ENCODE measurements at regions not wholly inside any gene's neighbourhood (a gene's known extent, or its start where the extent isn't known, plus 50 kb on each side); places are given as distances from the start of the nearest gene placed in this dataset.

DNA sequence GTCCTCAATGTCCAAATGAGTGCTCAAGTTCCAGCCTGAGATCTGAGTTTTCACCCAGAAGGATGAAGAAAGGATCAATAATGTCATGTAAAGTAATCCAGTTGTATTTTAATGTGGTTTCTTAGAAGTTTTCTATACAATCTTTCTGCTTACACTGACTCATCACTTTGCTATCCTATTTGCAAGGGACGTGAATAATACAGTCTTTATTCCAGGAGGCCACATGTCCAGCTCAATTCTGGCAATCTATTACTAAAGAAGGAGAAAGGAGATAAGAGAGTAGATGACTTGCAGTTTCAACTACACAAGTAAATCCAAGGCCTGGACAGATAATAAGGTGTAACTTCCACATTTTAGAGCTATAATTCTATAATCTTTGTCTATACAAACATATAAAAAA lies 601.1 kb upstream of the SETBP1 start:
- FAIRE-seq, result no peak

GRCh38 chr18:44080054-44080453 lies 600.6 kb upstream of the SETBP1 start:
- Histone ChIP-seq H3K4me3 (ENCODE audit: low read depth in 1 of 3, low read length in 3 of 3) (no peak overlapping the region), H3K4me1 (ENCODE audit: control insufficient read depth in 3 of 3, insufficient read depth in 2 of 3, low read depth in 1 of 3, low read length in 2 of 3) (no peaks in the 10 kb centered on the region), H3K9me3 (ENCODE audit: control insufficient read depth in 2 of 2, insufficient read depth in 1 of 2, low read depth in 1 of 2, low read length in 1 of 2) (no peaks in the 10 kb centered on the region), H3K27ac (ENCODE audit: low read depth in 1 of 3, low read length in 2 of 3) (no peak overlapping the region), H3K36me3 (ENCODE audit: control insufficient read depth in 3 of 3, insufficient read depth in 2 of 3, low read depth in 1 of 3, low read length in 3 of 3) (no peaks in the 10 kb centered on the region), H3K27me3 (ENCODE audit: control insufficient read depth in 3 of 3, insufficient read depth in 3 of 3, low read length in 3 of 3) (no peaks in the 10 kb centered on the region)
- DNase-seq, result no peak
- FAIRE-seq, result no peak
- 30 to 60% (median 39%) methylated on average over 1 of the region's 1 CpG for WGBS, 3 donors

More for the DNA sequence above, 601.1 kb upstream of the SETBP1 start:
- Histone ChIP-seq H3K27me3 (ENCODE audit: control insufficient read depth in 3 of 3, insufficient read depth in 3 of 3, low read length in 3 of 3) (no peaks in the 10 kb centered on the region), H3K4me1 (ENCODE audit: control insufficient read depth in 3 of 3, insufficient read depth in 2 of 3, low read depth in 1 of 3, low read length in 2 of 3) (no peaks in the 10 kb centered on the region), H3K4me3 (ENCODE audit: low read depth in 1 of 3, low read length in 3 of 3) (no peak overlapping the region), H3K36me3 (ENCODE audit: control insufficient read depth in 3 of 3, insufficient read depth in 2 of 3, low read depth in 1 of 3, low read length in 3 of 3) (no peaks in the 10 kb centered on the region), H3K27ac (ENCODE audit: low read depth in 1 of 3, low read length in 2 of 3) (no peak overlapping the region), H3K9me3 (ENCODE audit: control insufficient read depth in 2 of 2, insufficient read depth in 1 of 2, low read depth in 1 of 2, low read length in 1 of 2) (no peaks in the 10 kb centered on the region)
- DNase-seq, result peak in 1 of 2 donors; percentile 14
- 5 to 27% (median 21%) methylated on average over 1 of the region's 1 CpG for WGBS, 3 donors

DNA sequence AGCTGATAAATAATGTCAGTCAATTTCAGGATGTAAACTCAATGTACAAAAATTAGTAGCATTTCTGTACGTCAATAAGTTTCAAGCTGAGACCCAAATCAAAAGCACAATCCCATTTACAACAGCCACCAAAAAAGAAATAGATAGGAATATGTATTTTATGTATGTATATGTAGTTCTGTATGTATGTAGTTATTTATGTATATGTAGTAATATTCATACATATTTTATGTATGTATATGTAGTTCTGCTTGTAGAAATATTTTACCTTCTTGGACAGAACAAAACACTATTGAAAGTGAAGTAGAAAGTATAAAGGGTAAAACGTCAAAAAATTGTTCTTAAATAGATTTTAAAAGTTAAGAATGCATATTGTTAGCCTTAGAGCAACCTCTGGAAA lies 591.0 kb upstream of the SETBP1 start:
- H3K27ac ChIP-seq (ENCODE audit: low read depth in 1 of 3, low read length in 2 of 3), result no peak overlapping the region
- no peaks in the 10 kb centered on the region for H3K9me3 ChIP-seq (ENCODE audit: control insufficient read depth in 2 of 2, insufficient read depth in 1 of 2, low read depth in 1 of 2, low read length in 1 of 2)
- H3K27me3 ChIP-seq (ENCODE audit: control insufficient read depth in 3 of 3, insufficient read depth in 3 of 3, low read length in 3 of 3), result no peaks in the 10 kb centered on the region
- no peak for FAIRE-seq
- WGBS, 3 donors, result 59 to 72% (median 65%) methylated on average over 2 of the region's 2 CpGs
- no peaks in the 10 kb centered on the region for H3K36me3 ChIP-seq (ENCODE audit: control insufficient read depth in 3 of 3, insufficient read depth in 2 of 3, low read depth in 1 of 3, low read length in 3 of 3)
- H3K4me3 ChIP-seq (ENCODE audit: low read depth in 1 of 3, low read length in 3 of 3), result no peak overlapping the region
- no peak for DNase-seq
- no peaks in the 10 kb centered on the region for H3K4me1 ChIP-seq (ENCODE audit: control insufficient read depth in 3 of 3, insufficient read depth in 2 of 3, low read depth in 1 of 3, low read length in 2 of 3)

DNA sequence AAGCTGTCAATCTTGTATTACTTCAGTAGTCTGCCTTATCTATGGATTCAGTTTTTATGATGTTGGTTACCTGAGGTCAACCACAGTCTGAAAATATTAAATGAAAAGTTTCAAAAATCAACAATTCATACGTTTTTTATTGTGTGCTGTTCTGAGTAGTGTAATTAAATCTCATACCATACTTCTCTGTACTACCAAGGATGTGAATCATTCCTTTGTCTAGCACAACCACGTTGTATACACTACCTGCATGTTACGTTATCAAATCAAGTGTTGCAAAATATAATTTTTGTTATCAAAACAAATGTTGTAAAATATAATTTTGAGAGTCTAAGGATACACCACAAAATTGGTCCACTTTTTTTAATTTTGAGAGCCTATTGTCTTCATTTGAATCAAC lies 590.2 kb upstream of the SETBP1 start:
- no peaks in the 10 kb centered on the region for H3K36me3 ChIP-seq (ENCODE audit: control insufficient read depth in 3 of 3, insufficient read depth in 2 of 3, low read depth in 1 of 3, low read length in 3 of 3)
- no peak for DNase-seq
- no peak overlapping the region for H3K4me3 ChIP-seq (ENCODE audit: low read depth in 1 of 3, low read length in 3 of 3)
- H3K27ac ChIP-seq (ENCODE audit: low read depth in 1 of 3, low read length in 2 of 3), result no peak overlapping the region
- WGBS, 3 donors, result 29 to 57% (median 35%) methylated on average over 3 of the region's 3 CpGs
- H3K27me3 ChIP-seq (ENCODE audit: control insufficient read depth in 3 of 3, insufficient read depth in 3 of 3, low read length in 3 of 3), result no peaks in the 10 kb centered on the region
- H3K4me1 ChIP-seq (ENCODE audit: control insufficient read depth in 3 of 3, insufficient read depth in 2 of 3, low read depth in 1 of 3, low read length in 2 of 3), result no peaks in the 10 kb centered on the region
- FAIRE-seq, result no peak
- H3K9me3 ChIP-seq (ENCODE audit: control insufficient read depth in 2 of 2, insufficient read depth in 1 of 2, low read depth in 1 of 2, low read length in 1 of 2), result no peaks in the 10 kb centered on the region

- Histone ChIP-seq H3K4me1 (ENCODE audit: control insufficient read depth in 3 of 3, insufficient read depth in 2 of 3, low read depth in 1 of 3, low read length in 2 of 3) (no peaks in the 10 kb centered on the region), H3K27me3 (ENCODE audit: control insufficient read depth in 3 of 3, insufficient read depth in 3 of 3, low read length in 3 of 3) (no peaks in the 10 kb centered on the region), H3K36me3 (ENCODE audit: control insufficient read depth in 3 of 3, insufficient read depth in 2 of 3, low read depth in 1 of 3, low read length in 3 of 3) (no peaks in the 10 kb centered on the region), H3K9me3 (ENCODE audit: control insufficient read depth in 2 of 2, insufficient read depth in 1 of 2, low read depth in 1 of 2, low read length in 1 of 2) (no peaks in the 10 kb centered on the region), H3K27ac (ENCODE audit: low read depth in 1 of 3, low read length in 2 of 3) (no peak overlapping the region), H3K4me3 (ENCODE audit: low read depth in 1 of 3, low read length in 3 of 3) (no peak overlapping the region)
- FAIRE-seq (no peak), DNase-seq (no peak)
These were observed 587.4 kb upstream of the SETBP1 start for GRCh38 chr18:44093253-44093652.

DNA sequence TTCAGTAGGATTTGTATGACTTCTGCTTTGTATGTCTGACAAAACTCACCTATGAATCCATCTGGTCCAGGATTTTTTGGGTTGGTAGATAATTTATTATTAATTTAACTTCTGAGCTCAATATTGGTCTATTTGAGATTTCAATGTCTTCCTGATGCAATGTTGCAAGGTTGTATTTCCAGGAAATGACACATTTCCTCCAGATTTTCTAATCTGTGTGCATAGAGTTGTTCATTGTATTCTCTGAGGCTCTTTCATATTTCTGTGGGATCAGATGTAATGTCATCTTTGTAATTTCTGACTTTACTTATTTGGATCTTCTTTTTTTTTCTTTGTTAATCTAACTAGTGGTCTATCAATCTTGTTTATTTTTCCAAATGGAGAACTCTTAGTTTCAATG lies 584.7 kb upstream of the SETBP1 start:
- no peak overlapping the region for H3K27ac ChIP-seq (ENCODE audit: low read depth in 1 of 3, low read length in 2 of 3)
- FAIRE-seq, result no peak
- no peaks in the 10 kb centered on the region for H3K4me1 ChIP-seq (ENCODE audit: control insufficient read depth in 3 of 3, insufficient read depth in 2 of 3, low read depth in 1 of 3, low read length in 2 of 3)
- DNase-seq, result no peak
- H3K27me3 ChIP-seq (ENCODE audit: control insufficient read depth in 3 of 3, insufficient read depth in 3 of 3, low read length in 3 of 3), result peaks cover 0 to 2% (median 0%) of the 10 kb centered on the region in 3 donors
- peaks cover 0 to 17% of the 10 kb centered on the region in 2 donors for H3K9me3 ChIP-seq (ENCODE audit: control insufficient read depth in 2 of 2, insufficient read depth in 1 of 2, low read depth in 1 of 2, low read length in 1 of 2)
- no peaks in the 10 kb centered on the region for H3K36me3 ChIP-seq (ENCODE audit: control insufficient read depth in 3 of 3, insufficient read depth in 2 of 3, low read depth in 1 of 3, low read length in 3 of 3)
- no peak overlapping the region for H3K4me3 ChIP-seq (ENCODE audit: low read depth in 1 of 3, low read length in 3 of 3)

GRCh38 chr18:44098551-44099098 lies 582.1 kb upstream of the SETBP1 start:
- no peaks in the 10 kb centered on the region for H3K36me3 ChIP-seq (ENCODE audit: control insufficient read depth in 3 of 3, insufficient read depth in 2 of 3, low read depth in 1 of 3, low read length in 3 of 3)
- no peak for FAIRE-seq
- DNase-seq, result peak; percentile 5 to 37
- H3K27me3 ChIP-seq (ENCODE audit: control insufficient read depth in 3 of 3, insufficient read depth in 3 of 3, low read length in 3 of 3), result peaks cover 0 to 2% (median 0%) of the 10 kb centered on the region in 3 donors
- peaks cover 0 to 17% of the 10 kb centered on the region in 2 donors for H3K9me3 ChIP-seq (ENCODE audit: control insufficient read depth in 2 of 2, insufficient read depth in 1 of 2, low read depth in 1 of 2, low read length in 1 of 2)
- no peak overlapping the region for H3K4me3 ChIP-seq (ENCODE audit: low read depth in 1 of 3, low read length in 3 of 3)
- WGBS, 3 donors, result 50 to 78% (median 60%) methylated on average over 4 of the region's 4 CpGs
- H3K4me1 ChIP-seq (ENCODE audit: control insufficient read depth in 3 of 3, insufficient read depth in 2 of 3, low read depth in 1 of 3, low read length in 2 of 3), result no peaks in the 10 kb centered on the region
- no peak overlapping the region for H3K27ac ChIP-seq (ENCODE audit: low read depth in 1 of 3, low read length in 2 of 3)

DNA sequence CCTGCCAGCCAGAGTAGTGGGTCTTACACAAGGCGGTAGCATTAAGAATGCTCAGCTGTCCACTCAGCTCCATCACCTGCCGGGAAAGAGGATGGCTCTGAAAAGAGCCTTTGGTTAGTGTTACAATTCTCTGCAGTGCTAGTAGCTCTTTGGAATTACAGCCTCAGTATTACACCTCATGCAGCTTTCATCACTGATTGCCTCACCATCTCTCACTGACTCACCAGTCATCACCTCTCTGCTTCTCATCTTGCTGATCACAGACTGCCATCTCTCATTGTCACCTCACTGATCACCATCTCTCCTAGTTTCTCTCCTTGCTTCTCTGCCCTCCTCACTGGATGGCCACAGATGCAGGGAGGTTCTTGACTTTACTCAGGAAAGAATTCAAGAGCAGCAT lies 573.5 kb upstream of the SETBP1 start:
- H3K27ac ChIP-seq (ENCODE audit: low read depth in 1 of 3, low read length in 2 of 3), result no peak overlapping the region
- H3K4me1 ChIP-seq (ENCODE audit: control insufficient read depth in 3 of 3, insufficient read depth in 2 of 3, low read depth in 1 of 3, low read length in 2 of 3), result no peaks in the 10 kb centered on the region
- H3K27me3 ChIP-seq (ENCODE audit: control insufficient read depth in 3 of 3, insufficient read depth in 3 of 3, low read length in 3 of 3), result no peaks in the 10 kb centered on the region
- DNase-seq (no peak), FAIRE-seq (no peak)
- no peaks in the 10 kb centered on the region for H3K36me3 ChIP-seq (ENCODE audit: control insufficient read depth in 3 of 3, insufficient read depth in 2 of 3, low read depth in 1 of 3, low read length in 3 of 3)
- 91 to 92% (median 92%) methylated on average over 2 of the region's 2 CpGs for WGBS, 3 donors
- no peaks in the 10 kb centered on the region for H3K9me3 ChIP-seq (ENCODE audit: control insufficient read depth in 2 of 2, insufficient read depth in 1 of 2, low read depth in 1 of 2, low read length in 1 of 2)
- no peak overlapping the region for H3K4me3 ChIP-seq (ENCODE audit: low read depth in 1 of 3, low read length in 3 of 3)

DNA sequence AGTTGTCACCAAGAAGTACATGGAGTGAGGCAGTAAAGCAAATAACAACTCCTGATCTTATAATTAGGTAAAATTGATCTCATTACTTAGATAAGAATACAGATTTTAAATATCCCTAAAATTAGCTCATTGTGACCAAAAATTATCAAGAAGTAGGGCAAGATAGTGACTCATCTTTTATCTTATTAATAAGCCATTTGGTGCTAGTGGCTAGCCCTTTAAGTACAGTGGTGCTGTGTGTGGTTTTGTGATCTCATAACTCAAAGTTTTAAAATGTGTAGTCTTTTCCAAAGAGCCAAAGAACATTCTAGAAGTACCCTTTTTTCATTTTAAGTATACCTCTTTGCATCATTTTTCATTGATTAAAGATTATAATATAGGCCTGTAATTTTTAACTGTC lies 569.4 kb upstream of the SETBP1 start:
- no peak for FAIRE-seq

More for the DNA sequence above, 569.4 kb upstream of the SETBP1 start:
- Histone ChIP-seq H3K27me3 (ENCODE audit: control insufficient read depth in 3 of 3, insufficient read depth in 3 of 3, low read length in 3 of 3) (no peaks in the 10 kb centered on the region), H3K4me3 (ENCODE audit: low read depth in 1 of 3, low read length in 3 of 3) (no peak overlapping the region), H3K9me3 (ENCODE audit: control insufficient read depth in 2 of 2, insufficient read depth in 1 of 2, low read depth in 1 of 2, low read length in 1 of 2) (no peaks in the 10 kb centered on the region), H3K36me3 (ENCODE audit: control insufficient read depth in 3 of 3, insufficient read depth in 2 of 3, low read depth in 1 of 3, low read length in 3 of 3) (no peaks in the 10 kb centered on the region), H3K27ac (ENCODE audit: low read depth in 1 of 3, low read length in 2 of 3) (no peak overlapping the region), H3K4me1 (ENCODE audit: control insufficient read depth in 3 of 3, insufficient read depth in 2 of 3, low read depth in 1 of 3, low read length in 2 of 3) (no peaks in the 10 kb centered on the region)
- no peak for DNase-seq
